Progenitor cell of endocrine pancreas (in vitro differentiated cells): ENCODE measurements at regions not wholly inside any gene's neighbourhood (a gene's known extent, or its start where the extent isn't known, plus 50 kb on each side); places are given as distances from the start of the nearest gene placed in this dataset.
"Not testable (repeated sequence)": the region's sequence is repeated elsewhere in the genome, so short reads cannot be mapped to it uniquely, and the experiment has no call there.

ENCODE experiments used
- DNase-seq: peaks from one replicate; pipeline ENCODE4 v3.0.0; 2021; ENCODE audit warnings: low spot score; ENCODE audit not compliant: unreplicated experiment
- H3K27ac Mint-ChIP-seq: 2 replicates; pipeline ENCODE4 v1.8.0; 2021; ENCODE audit warnings: mild to moderate bottlenecking, moderate library complexity, mixed read lengths
- H3K27me3 Mint-ChIP-seq: 2 replicates; pipeline ENCODE4 v1.8.0; 2021; ENCODE audit warnings: mixed read lengths
- H3K36me3 Mint-ChIP-seq: 2 replicates; pipeline ENCODE4 v1.8.0; 2022; ENCODE audit warnings: mixed read lengths; ENCODE audit not compliant: insufficient read depth
- H3K4me1 Mint-ChIP-seq: 2 replicates; pipeline ENCODE4 v1.8.0; 2021; ENCODE audit warnings: low read depth, mixed read lengths
- H3K4me3 Mint-ChIP-seq: 2 replicates; pipeline ENCODE4 v1.8.0; 2021; ENCODE audit warnings: low read depth, mild to moderate bottlenecking, moderate library complexity, mixed read lengths
- H3K9me3 Mint-ChIP-seq: 2 replicates; pipeline ENCODE4 v1.8.0; 2021; ENCODE audit warnings: low read depth, mixed read lengths
- CTCF ChIP-seq: fragments of 200-600 bp; sonication (generic); IDR thresholded peaks from one replicate; pipeline ENCODE4 v1.5.0; 2021; ENCODE audit warnings: antibody characterized with exemption, mild to moderate bottlenecking; ENCODE audit not compliant: unreplicated experiment

- no peak overlapping the region for H3K4me3 Mint-ChIP-seq
- no peaks in the 10 kb centered on the region for H3K27me3 Mint-ChIP-seq
- H3K9me3 Mint-ChIP-seq = no peaks in the 10 kb centered on the region
- TF ChIP-seq CTCF = no peak
- no peak overlapping the region for H3K27ac Mint-ChIP-seq
- no peak for DNase-seq
- no peaks in the 10 kb centered on the region for H3K36me3 Mint-ChIP-seq
- H3K4me1 Mint-ChIP-seq = peaks cover 1% of the 10 kb centered on the region
These were observed 298.2 kb downstream of the CCSER2 start for GRCh38 chr10:84626397-84627087.

GRCh38 chr10:84632866-84633265 is 304.5 kb downstream of the CCSER2 start:
- no peak for DNase-seq
- H3K4me3 Mint-ChIP-seq = no peak overlapping the region

GRCh38 chr10:84634636-84635035 is 306.2 kb downstream of the CCSER2 start:
- Mint-ChIP-seq H3K4me1 (peaks cover 21% of the 10 kb centered on the region), H3K9me3 (peaks cover 16% of the 10 kb centered on the region), H3K27me3 (peaks cover 3% of the 10 kb centered on the region), H3K36me3 (peaks cover 2% of the 10 kb centered on the region), H3K27ac (no peak overlapping the region), H3K4me3 (no peak overlapping the region)
- no peak for TF ChIP-seq CTCF
- no peak for DNase-seq

More at GRCh38 chr10:84632866-84633265, 304.5 kb downstream of the CCSER2 start:
- Mint-ChIP-seq H3K27ac (peak overlapping the region; percentile 80), H3K9me3 (peaks cover 3% of the 10 kb centered on the region), H3K4me1 (peaks cover 22% of the 10 kb centered on the region), H3K27me3 (peaks cover 3% of the 10 kb centered on the region), H3K36me3 (peaks cover 1% of the 10 kb centered on the region)
- TF ChIP-seq CTCF = no peak

GRCh38 chr10:84650628-84651027 is 322.2 kb downstream of the CCSER2 start:
- not testable (repeated sequence) for H3K27me3 Mint-ChIP-seq, H3K4me3 Mint-ChIP-seq, DNase-seq, H3K4me1 Mint-ChIP-seq, H3K36me3 Mint-ChIP-seq, H3K27ac Mint-ChIP-seq
- H3K9me3 Mint-ChIP-seq = peaks cover 21% of the 10 kb centered on the region

GRCh38 chr10:84654671-84655070 is 326.3 kb downstream of the CCSER2 start:
- no peaks in the 10 kb centered on the region for H3K27me3 Mint-ChIP-seq
- TF ChIP-seq CTCF = no peak
- peaks cover under 1% of the 10 kb centered on the region for H3K4me1 Mint-ChIP-seq
- H3K9me3 Mint-ChIP-seq = no peaks in the 10 kb centered on the region
- H3K27ac Mint-ChIP-seq = no peak overlapping the region
- no peaks in the 10 kb centered on the region for H3K36me3 Mint-ChIP-seq
- H3K4me3 Mint-ChIP-seq = no peak overlapping the region
- DNase-seq = no peak

- Mint-ChIP-seq H3K27ac (no peak overlapping the region), H3K27me3 (peaks cover 8% of the 10 kb centered on the region), H3K9me3 (no peaks in the 10 kb centered on the region), H3K4me3 (no peak overlapping the region), H3K36me3 (no peaks in the 10 kb centered on the region), H3K4me1 (peaks cover 9% of the 10 kb centered on the region)
- no peak for TF ChIP-seq CTCF
- DNase-seq = no peak
These were observed 330.6 kb downstream of the CCSER2 start for GRCh38 chr10:84659027-84659426.
